ENCODE measurements at regions not wholly inside any gene's neighbourhood (a gene's known extent, or its start where the extent isn't known, plus 50 kb on each side); places are given as distances from the start of the nearest gene placed in this dataset.

GRCh38 chr1:82848043-82848442 is 1047.3 kb downstream of the ADGRL2 start:
- TF ChIP-seq CTCF (IDR thresholded peaks at IDR 0.05; ENCODE audit: low read length) (no peak), EZH2 (IDR thresholded peaks at IDR 0.05; ENCODE audit: borderline replicate concordance, low read length) (no peak)
